Caco-2 (cell line): ENCODE measurements at regions not wholly inside any gene's neighbourhood (a gene's known extent, or its start where the extent isn't known, plus 50 kb on each side); places are given as distances from the start of the nearest gene placed in this dataset.

Experiments
- BruUV-seq: library from RNA; stranded (reverse); fragments of 400-500 nt; replicated peaks from 2 replicates; lab custom pipeline; 2021; lab: Mats Ljungman, UMichigan
- CTCF ChIA-PET: fragments of 300-600 bp; sonication (Branson Sonifier 250); formaldehyde crosslinking; loops from one replicate; lab custom pipeline; 2022; ENCODE audit warnings: antibody characterized with exemption; lab: Charles Lee
- POLR2A ChIA-PET: fragments of 300-600 bp; sonication (Branson Sonifier 250); formaldehyde crosslinking; loops from one replicate; lab custom pipeline; 2022; ENCODE audit warnings: antibody characterized with exemption; lab: Charles Lee
- DNase-seq, 2 experiments: peaks; one replicate each; pipeline versions ENCODE4 v3.0.0 to v3.0.0-alpha.2; 2020 to 2022
- H3K27me3 ChIP-seq: replicated peaks from 2 replicates; pipeline ENCODE4 v1.6.0; 2011; ENCODE audit warnings: low read length; ENCODE audit not compliant: control insufficient read depth, insufficient read depth
- H3K36me3 ChIP-seq: 2 replicates; pipeline ENCODE4 v1.5.1; 2011; ENCODE audit warnings: low read length; ENCODE audit not compliant: control insufficient read depth, insufficient read depth
- H3K4me1 ChIP-seq: fragments of 250-450 bp; sonication (Bioruptor Pico); 2 replicates; pipeline ENCODE4 v1.5.1; 2020; ENCODE audit warnings: mild to moderate bottlenecking
- H3K4me3 ChIP-seq: 2 replicates; pipeline ENCODE4 v1.5.1; 2011; ENCODE audit warnings: low read depth, mild to moderate bottlenecking, control low read depth, low read length
- H3K9me3 ChIP-seq: fragments of 250-450 bp; sonication (Bioruptor Pico); 2 replicates; pipeline ENCODE4 v1.5.1; 2020; ENCODE audit warnings: mild to moderate bottlenecking, moderate library complexity
- H3K27ac Mint-ChIP-seq: one replicate; pipeline ENCODE4 v1.8.0; 2022; ENCODE audit warnings: mixed read lengths; ENCODE audit not compliant: unreplicated experiment
- H3K27me3 Mint-ChIP-seq: one replicate; pipeline ENCODE4 v1.8.0; 2022; ENCODE audit warnings: mixed read lengths; ENCODE audit not compliant: insufficient read depth, unreplicated experiment
- H3K36me3 Mint-ChIP-seq: one replicate; pipeline ENCODE4 v1.8.0; 2022; ENCODE audit warnings: mild to moderate bottlenecking, mixed read lengths; ENCODE audit not compliant: insufficient read depth, unreplicated experiment
- H3K4me1 Mint-ChIP-seq: one replicate; pipeline ENCODE4 v1.8.0; 2022; ENCODE audit warnings: low read depth, mixed read lengths; ENCODE audit not compliant: unreplicated experiment
- H3K4me3 Mint-ChIP-seq: one replicate; pipeline ENCODE4 v1.8.0; 2022; ENCODE audit warnings: mild to moderate bottlenecking, moderate library complexity, mixed read lengths; ENCODE audit not compliant: unreplicated experiment
- H3K9me3 Mint-ChIP-seq: one replicate; pipeline ENCODE4 v1.8.0; 2022; ENCODE audit warnings: mixed read lengths; ENCODE audit not compliant: unreplicated experiment
- intact Hi-C: fragments of 100-400 bp; cut with micrococcal nuclease; formaldehyde crosslinking; loops from one replicate; pipeline ENCODE4 v1.10.0; 2022; ENCODE audit not compliant: unreplicated experiment
- TF ChIP-seq, protein P1 (sequence below), 2 experiments: fragments of 200-600 bp in 1 of 2; IDR thresholded peaks; 1 replicate in 1 of 2; 2 replicates in 1 of 2; pipeline versions ENCODE4 v1.5.1 to v1.8.0; 2011 to 2022; ENCODE audit warnings: antibody characterized with exemption in 1 of 2, control low read depth in 1 of 2, inconsistent platforms in 1 of 2, low read depth in 1 of 2, low read length in 1 of 2, mild to moderate bottlenecking in 1 of 2, moderate library complexity in 1 of 2; ENCODE audit not compliant: insufficient read depth in 1 of 2, severe bottlenecking in 1 of 2, unreplicated experiment in 1 of 2

DNA sequence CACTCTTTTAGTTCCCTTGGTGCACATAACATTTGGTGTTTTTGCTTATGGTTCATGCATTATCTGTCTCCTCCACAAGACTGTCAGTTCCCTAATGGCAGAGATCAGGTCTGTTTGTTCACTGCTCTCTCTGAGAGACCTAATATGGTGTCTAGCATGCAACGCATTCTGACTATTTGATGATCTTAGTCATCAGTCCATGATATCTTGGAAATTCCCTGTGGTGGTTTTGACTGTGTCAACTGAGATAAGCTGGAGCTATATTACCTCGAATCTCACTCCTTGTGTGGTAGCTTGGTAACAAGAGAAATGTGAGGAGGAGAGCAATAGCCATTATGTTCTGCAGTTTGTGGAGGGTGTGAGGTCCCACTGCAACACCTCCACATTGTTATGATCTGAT, 229.8 kb downstream of the FRK start:
- intact Hi-C loops = no loop called here
- H3K27me3 Mint-ChIP-seq = peaks cover 6% of the 10 kb centered on the region
- TF ChIP-seq, protein P1, sequence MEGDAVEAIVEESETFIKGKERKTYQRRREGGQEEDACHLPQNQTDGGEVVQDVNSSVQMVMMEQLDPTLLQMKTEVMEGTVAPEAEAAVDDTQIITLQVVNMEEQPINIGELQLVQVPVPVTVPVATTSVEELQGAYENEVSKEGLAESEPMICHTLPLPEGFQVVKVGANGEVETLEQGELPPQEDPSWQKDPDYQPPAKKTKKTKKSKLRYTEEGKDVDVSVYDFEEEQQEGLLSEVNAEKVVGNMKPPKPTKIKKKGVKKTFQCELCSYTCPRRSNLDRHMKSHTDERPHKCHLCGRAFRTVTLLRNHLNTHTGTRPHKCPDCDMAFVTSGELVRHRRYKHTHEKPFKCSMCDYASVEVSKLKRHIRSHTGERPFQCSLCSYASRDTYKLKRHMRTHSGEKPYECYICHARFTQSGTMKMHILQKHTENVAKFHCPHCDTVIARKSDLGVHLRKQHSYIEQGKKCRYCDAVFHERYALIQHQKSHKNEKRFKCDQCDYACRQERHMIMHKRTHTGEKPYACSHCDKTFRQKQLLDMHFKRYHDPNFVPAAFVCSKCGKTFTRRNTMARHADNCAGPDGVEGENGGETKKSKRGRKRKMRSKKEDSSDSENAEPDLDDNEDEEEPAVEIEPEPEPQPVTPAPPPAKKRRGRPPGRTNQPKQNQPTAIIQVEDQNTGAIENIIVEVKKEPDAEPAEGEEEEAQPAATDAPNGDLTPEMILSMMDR (IDR thresholded peaks at IDR 0.05; ENCODE audit: insufficient read depth in 1 of 2, low read depth in 1 of 2, low read length in 1 of 2, severe bottlenecking in 1 of 2, unreplicated experiment in 1 of 2) = no peak
- H3K27ac Mint-ChIP-seq = no peak overlapping the region
- Histone ChIP-seq H3K36me3 (no peaks in the 10 kb centered on the region), H3K4me1 (peaks cover 5% of the 10 kb centered on the region; the same call in 1 of the 2 replicates), H3K4me3 (no peak overlapping the region), H3K9me3 (no peaks in the 10 kb centered on the region), H3K27me3 (no peaks in the 10 kb centered on the region)
- ChIA-PET POLR2A (no interaction called here), CTCF (interaction anchor here (0.8 kb wide), 1 partner anchor 9 kb away, joined by 3 read pairs; no protein-coding TSS in a partner anchor)
- H3K9me3 Mint-ChIP-seq = peaks cover 5% of the 10 kb centered on the region
- H3K4me3 Mint-ChIP-seq = no peak overlapping the region
- DNase-seq = no peak
- peaks cover 8% of the 10 kb centered on the region for H3K4me1 Mint-ChIP-seq
- BruUV-seq = no TSS peak
- no peaks in the 10 kb centered on the region for H3K36me3 Mint-ChIP-seq

DNA sequence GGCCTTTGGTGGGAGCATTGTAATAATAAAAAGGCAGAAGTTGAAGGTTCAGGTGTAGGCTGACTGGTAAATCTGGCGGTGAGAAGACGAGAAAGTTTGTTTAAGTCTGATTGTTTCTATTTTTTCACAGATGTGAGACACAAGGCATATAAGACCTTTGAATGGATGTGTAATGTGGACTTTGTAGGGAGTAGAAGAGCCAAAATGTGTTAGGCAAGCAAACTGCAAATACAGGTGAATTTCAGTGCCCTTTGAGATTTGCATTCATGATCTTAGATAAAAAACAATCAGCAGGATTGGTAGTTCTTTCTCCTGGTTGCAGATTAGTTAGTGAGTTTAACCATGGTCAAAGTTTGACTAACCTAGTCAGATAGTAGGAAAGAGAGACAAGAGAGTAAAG, 238.9 kb downstream of the FRK start:
- Histone ChIP-seq H3K36me3 (no peaks in the 10 kb centered on the region), H3K9me3 (no peaks in the 10 kb centered on the region), H3K4me1 (no peaks in the 10 kb centered on the region), H3K27me3 (no peaks in the 10 kb centered on the region), H3K4me3 (no peak overlapping the region)
- POLR2A ChIA-PET = no interaction called here
- no peak overlapping the region for H3K4me3 Mint-ChIP-seq
- TF ChIP-seq, protein P1 (IDR thresholded peaks at IDR 0.05; ENCODE audit: insufficient read depth in 1 of 2, low read depth in 1 of 2, low read length in 1 of 2, severe bottlenecking in 1 of 2, unreplicated experiment in 1 of 2) = no peak
- no peaks in the 10 kb centered on the region for H3K4me1 Mint-ChIP-seq
- intact Hi-C loops = no loop called here
- BruUV-seq = no TSS peak
- H3K36me3 Mint-ChIP-seq = no peaks in the 10 kb centered on the region
- H3K27me3 Mint-ChIP-seq = peaks cover 2% of the 10 kb centered on the region
- H3K9me3 Mint-ChIP-seq = no peaks in the 10 kb centered on the region
- H3K27ac Mint-ChIP-seq = no peak overlapping the region
- no peak for DNase-seq
- CTCF ChIA-PET = no interaction called here

DNA sequence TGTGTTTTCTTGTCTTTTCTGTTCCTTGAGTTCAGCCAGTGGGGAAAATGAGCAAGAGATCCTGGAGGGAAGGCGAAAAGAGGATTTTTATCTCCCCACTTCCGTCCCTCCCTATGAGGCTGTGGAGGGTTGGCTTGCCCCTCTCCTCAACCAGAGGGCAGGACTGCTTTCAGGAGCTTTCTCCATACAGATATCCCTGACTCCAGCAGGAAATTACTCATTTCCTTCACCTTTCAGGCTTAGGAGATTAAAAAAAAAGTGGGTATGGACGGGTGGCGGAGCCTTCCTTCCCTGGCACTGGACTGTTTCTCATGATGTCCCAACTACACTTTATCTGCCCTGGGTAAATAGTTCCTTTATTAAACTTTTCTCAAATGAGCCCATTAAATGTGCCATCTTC, 241.2 kb downstream of the FRK start:
- H3K27me3 Mint-ChIP-seq = no peaks in the 10 kb centered on the region
- no peak for DNase-seq
- H3K9me3 Mint-ChIP-seq = no peaks in the 10 kb centered on the region
- no peak overlapping the region for H3K4me3 Mint-ChIP-seq
- Histone ChIP-seq H3K4me1 (no peaks in the 10 kb centered on the region), H3K9me3 (no peaks in the 10 kb centered on the region), H3K36me3 (no peaks in the 10 kb centered on the region), H3K27me3 (no peaks in the 10 kb centered on the region), H3K4me3 (no peak overlapping the region)
- no peak overlapping the region for H3K27ac Mint-ChIP-seq
- TF ChIP-seq, protein P1 (IDR thresholded peaks at IDR 0.05; ENCODE audit: insufficient read depth in 1 of 2, low read depth in 1 of 2, low read length in 1 of 2, severe bottlenecking in 1 of 2, unreplicated experiment in 1 of 2) = no peak
- intact Hi-C loops = no loop called here
- POLR2A ChIA-PET = no interaction called here
- CTCF ChIA-PET = no interaction called here
- no peaks in the 10 kb centered on the region for H3K4me1 Mint-ChIP-seq
- no TSS peak for BruUV-seq
- H3K36me3 Mint-ChIP-seq = no peaks in the 10 kb centered on the region
